Activated CD8-positive, alpha-beta memory T cell treated with anti-CD3 and anti-CD28 coated beads for 4 hours (primary cell): ENCODE measurements at regions not wholly inside any gene's neighbourhood (a gene's known extent, or its start where the extent isn't known, plus 50 kb on each side); places are given as distances from the start of the nearest gene placed in this dataset.

Source experiments
- DNase-seq, 2 donors: peaks; one replicate each; pipeline ENCODE4 v3.0.0-alpha.2; 2020; ENCODE audit warnings: low read depth in 2 of 2

GRCh38 chr22:48944433-48944750 lies 883.3 kb downstream of the BRD1 start:
- DNase-seq, result no peak

- DNase-seq, result no peak
These were observed 883.9 kb downstream of the BRD1 start for GRCh38 chr22:48943567-48944432.

GRCh38 chr22:48942698-48943566 lies 884.7 kb downstream of the BRD1 start:
- DNase-seq, result no peak

GRCh38 chr22:48941903-48942575 lies 885.6 kb downstream of the BRD1 start:
- DNase-seq, result no peak

GRCh38 chr22:48941033-48941902 lies 886.4 kb downstream of the BRD1 start:
- DNase-seq, result no peak

- no peak for DNase-seq
These were observed 887.2 kb downstream of the BRD1 start for GRCh38 chr22:48940266-48941032.

- no peak for DNase-seq
These were observed 888.0 kb downstream of the BRD1 start for GRCh38 chr22:48939441-48940265.

- DNase-seq, result no peak
These were observed 888.9 kb downstream of the BRD1 start for GRCh38 chr22:48938741-48939140.

GRCh38 chr22:48937032-48937639 lies 890.5 kb downstream of the BRD1 start:
- DNase-seq, result no peak

- no peak for DNase-seq
These were observed 891.3 kb downstream of the BRD1 start for GRCh38 chr22:48936391-48936790.

GRCh38 chr22:48934446-48934845 lies 893.2 kb downstream of the BRD1 start:
- DNase-seq, result no peak

- no peak for DNase-seq
These were observed 896.2 kb downstream of the BRD1 start for GRCh38 chr22:48931452-48931851.

- no peak for DNase-seq
These were observed 898.3 kb downstream of the BRD1 start for GRCh38 chr22:48929276-48929790.

GRCh38 chr22:48927591-48927990 lies 900.1 kb downstream of the BRD1 start:
- DNase-seq, result no peak

- no peak for DNase-seq
These were observed 901.0 kb downstream of the BRD1 start for GRCh38 chr22:48926643-48927042.

GRCh38 chr22:48926136-48926535 lies 901.5 kb downstream of the BRD1 start:
- no peak for DNase-seq

- DNase-seq, result no peak
These were observed 902.2 kb downstream of the BRD1 start for GRCh38 chr22:48925450-48925849.

- no peak for DNase-seq
These were observed 903.7 kb downstream of the BRD1 start for GRCh38 chr22:48923996-48924395.
